Brain microvascular endothelial cell (primary cell): ENCODE measurements at regions not wholly inside any gene's neighbourhood (a gene's known extent, or its start where the extent isn't known, plus 50 kb on each side); places are given as distances from the start of the nearest gene placed in this dataset.

Source experiments
- DNase-seq: peaks from one replicate; pipeline ENCODE4 v3.0.0-alpha.2; 2020
- H3K27ac ChIP-seq: fragments of 250-450 bp; sonication (Bioruptor Pico); 2 replicates; pipeline ENCODE4 v1.5.1; 2020; ENCODE audit warnings: mild to moderate bottlenecking, moderate library complexity
- H3K27me3 ChIP-seq: fragments of 250-450 bp; sonication (Bioruptor Pico); replicated peaks from 2 replicates; pipeline ENCODE4 v1.5.1; 2020; ENCODE audit warnings: mild to moderate bottlenecking
- H3K36me3 ChIP-seq: fragments of 250-450 bp; sonication (Bioruptor Pico); replicated peaks from 2 replicates; pipeline ENCODE4 v1.5.1; 2020; ENCODE audit warnings: mild to moderate bottlenecking
- H3K4me3 ChIP-seq: 2 replicates; pipeline ENCODE4 v1.5.1; 2011; ENCODE audit warnings: low read depth, mild to moderate bottlenecking, control low read depth, low read length, moderate library complexity
- in situ Hi-C: cut with HindIII; loops from 2 replicates; pipeline ENCODE4 v1.10.0; 2017; ENCODE audit warnings: low sequenced_read_pairs, low pct_ligation_motif_present
- TF ChIP-seq, protein P1 (sequence below): IDR thresholded peaks from 2 replicates; pipeline ENCODE4 v1.5.1; 2011; ENCODE audit warnings: low read depth, mild to moderate bottlenecking, moderate library complexity, low read length, control low read depth, inconsistent platforms; ENCODE audit errors: missing control alignments

DNA sequence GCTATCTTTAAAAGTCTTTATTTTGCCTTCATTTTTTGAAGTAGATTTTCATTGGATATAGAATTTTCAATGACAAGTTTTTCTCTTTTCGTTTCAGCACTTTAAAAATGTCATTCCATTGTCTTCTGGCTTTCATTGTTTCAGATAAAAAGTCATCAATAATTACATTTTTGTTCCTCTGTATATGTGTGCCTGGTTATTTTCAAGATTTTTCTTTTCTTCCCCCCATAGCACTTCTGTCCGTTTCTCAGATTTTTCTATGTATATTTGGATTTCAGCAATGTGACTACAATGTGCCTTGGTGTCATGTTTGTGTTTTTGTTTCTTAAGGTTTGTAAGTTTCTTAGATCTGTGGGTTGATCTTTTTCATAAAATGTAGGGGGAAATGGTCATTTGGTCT is 66.3 kb upstream of the HSD17B12 start:
- Histone ChIP-seq H3K27ac (no peak overlapping the region), H3K27me3 (no peaks in the 10 kb centered on the region), H3K4me3 (no peak overlapping the region), H3K36me3 (no peaks in the 10 kb centered on the region)
- in situ Hi-C loops: no loop called here
- TF ChIP-seq, protein P1, sequence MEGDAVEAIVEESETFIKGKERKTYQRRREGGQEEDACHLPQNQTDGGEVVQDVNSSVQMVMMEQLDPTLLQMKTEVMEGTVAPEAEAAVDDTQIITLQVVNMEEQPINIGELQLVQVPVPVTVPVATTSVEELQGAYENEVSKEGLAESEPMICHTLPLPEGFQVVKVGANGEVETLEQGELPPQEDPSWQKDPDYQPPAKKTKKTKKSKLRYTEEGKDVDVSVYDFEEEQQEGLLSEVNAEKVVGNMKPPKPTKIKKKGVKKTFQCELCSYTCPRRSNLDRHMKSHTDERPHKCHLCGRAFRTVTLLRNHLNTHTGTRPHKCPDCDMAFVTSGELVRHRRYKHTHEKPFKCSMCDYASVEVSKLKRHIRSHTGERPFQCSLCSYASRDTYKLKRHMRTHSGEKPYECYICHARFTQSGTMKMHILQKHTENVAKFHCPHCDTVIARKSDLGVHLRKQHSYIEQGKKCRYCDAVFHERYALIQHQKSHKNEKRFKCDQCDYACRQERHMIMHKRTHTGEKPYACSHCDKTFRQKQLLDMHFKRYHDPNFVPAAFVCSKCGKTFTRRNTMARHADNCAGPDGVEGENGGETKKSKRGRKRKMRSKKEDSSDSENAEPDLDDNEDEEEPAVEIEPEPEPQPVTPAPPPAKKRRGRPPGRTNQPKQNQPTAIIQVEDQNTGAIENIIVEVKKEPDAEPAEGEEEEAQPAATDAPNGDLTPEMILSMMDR: no peak
- no peak for DNase-seq

DNA sequence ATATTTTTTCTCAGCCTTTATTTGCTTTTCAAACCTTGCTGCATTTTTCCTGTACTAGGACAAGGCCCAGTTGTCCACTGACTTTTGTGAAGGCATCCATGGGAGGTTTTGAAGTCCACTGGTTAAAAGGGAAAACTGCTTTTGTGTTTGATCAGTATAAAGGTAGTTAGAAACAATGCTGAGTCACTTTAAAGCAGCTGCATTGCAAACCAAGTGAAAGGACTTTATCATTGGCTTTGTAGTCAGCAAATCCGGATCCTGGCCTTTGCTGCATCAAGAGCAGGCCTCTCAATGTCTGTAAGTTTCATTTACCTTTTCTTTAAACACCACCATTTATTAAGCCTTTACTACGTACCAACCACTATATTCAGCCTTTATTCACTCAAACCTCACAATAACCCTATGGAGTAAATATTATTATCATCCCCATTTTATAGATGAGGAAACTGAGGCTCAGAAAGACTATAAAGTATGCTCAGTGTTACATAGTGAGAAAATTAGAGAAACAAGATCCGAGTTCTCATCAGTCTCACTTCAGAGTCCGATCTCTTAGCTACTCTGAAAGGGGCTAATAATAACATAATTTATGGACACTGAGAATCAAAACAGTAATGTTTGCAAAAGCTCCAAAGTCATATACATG is 60.6 kb upstream of the HSD17B12 start:
- in situ Hi-C loops: no loop called here
- H3K27me3 ChIP-seq: no peaks in the 10 kb centered on the region
- H3K36me3 ChIP-seq: no peaks in the 10 kb centered on the region
- DNase-seq: no peak
- TF ChIP-seq, protein P1: no peak
- no peak overlapping the region for H3K4me3 ChIP-seq
- no peak overlapping the region for H3K27ac ChIP-seq

DNA sequence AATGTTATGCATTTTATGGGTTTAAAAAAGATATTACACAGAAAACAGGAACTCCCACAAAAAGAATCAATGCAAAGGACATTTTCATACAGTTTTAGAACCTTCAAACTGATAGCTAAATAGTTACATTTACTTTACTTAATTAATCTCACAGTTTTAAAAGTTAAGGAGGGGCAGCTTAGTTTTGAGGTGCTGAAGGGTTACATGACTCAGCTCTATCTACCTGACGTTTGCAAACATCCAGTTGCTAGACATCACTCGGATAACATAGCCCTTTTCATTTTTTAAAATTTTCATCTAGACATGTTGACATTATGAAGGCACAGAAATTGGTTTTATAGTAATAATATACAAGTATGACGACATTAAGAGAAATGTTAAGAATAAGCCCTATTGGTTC is 53.7 kb upstream of the HSD17B12 start:
- Histone ChIP-seq H3K27me3 (peaks cover 3% of the 10 kb centered on the region), H3K27ac (no peak overlapping the region), H3K36me3 (no peaks in the 10 kb centered on the region), H3K4me3 (no peak overlapping the region)
- no peak for DNase-seq
- in situ Hi-C loops: no loop called here
- TF ChIP-seq, protein P1: no peak
